ENCODE measurements at regions not wholly inside any gene's neighbourhood (a gene's known extent, or its start where the extent isn't known, plus 50 kb on each side); places are given as distances from the start of the nearest gene placed in this dataset.
"Not testable (repeated sequence)": the region's sequence is repeated elsewhere in the genome, so short reads cannot be mapped to it uniquely, and the experiment has no call there.

DNA sequence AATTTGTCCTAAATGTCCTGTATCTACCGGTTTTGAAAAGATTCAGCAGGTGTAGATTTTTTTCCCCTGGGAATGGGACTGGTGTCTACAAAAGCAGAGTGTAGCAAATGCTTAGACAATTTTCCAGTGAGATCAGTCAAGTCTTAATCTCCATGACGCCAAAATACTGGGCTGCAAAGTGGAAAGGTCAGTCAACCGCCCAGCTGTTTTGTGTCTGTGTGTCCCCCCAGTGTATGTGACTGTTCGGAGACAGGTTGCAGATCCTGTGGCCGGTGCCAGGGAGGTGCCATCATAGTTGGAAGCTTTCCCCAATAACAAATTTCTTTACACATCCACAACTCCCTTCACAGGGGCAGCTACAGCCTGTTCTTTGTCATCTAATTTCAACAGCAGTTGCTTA is 263.8 kb downstream of the ARHGAP12 start:
- Histone ChIP-seq H4K20me1 (ENCODE audit: low read length) (no peaks in the 10 kb centered on the region), H3F3A (ENCODE audit: low read length, unreplicated experiment) (no peaks in the 10 kb centered on the region), H3K9me2 (replicated peaks; ENCODE audit: low read length) (no peaks in the 10 kb centered on the region), H3K79me2 (ENCODE audit: low read length) (no peaks in the 10 kb centered on the region), H3K4me1 (ENCODE audit: insufficient read depth, low read length) (no peaks in the 10 kb centered on the region), H2AFZ (ENCODE audit: low read length) (no peak overlapping the region), H3K4me3 (ENCODE audit: low read length) (no peak overlapping the region), H3K36me3 (ENCODE audit: low read depth, low read length) (no peaks in the 10 kb centered on the region), H3K9me3 (ENCODE audit: low read length) (no peaks in the 10 kb centered on the region), H3K4me2 (ENCODE audit: low read length) (no peak overlapping the region), H3K27me3 (ENCODE audit: low read length) (no peaks in the 10 kb centered on the region), H3K27ac (ENCODE audit: low read length) (no peak overlapping the region), H3K9ac (ENCODE audit: low read length) (no peak overlapping the region)
- ATAC-seq (no peak), DNase-seq (no peak)
- no peak for TF ChIP-seq EZH2phosphoT487 (IDR thresholded peaks at IDR 0.05; ENCODE audit: borderline replicate concordance, low read length)
- no peak for TF ChIP-seq CTCF (conservative IDR thresholded peaks at IDR 0.05; ENCODE audit: low read depth, low read length)
- TF ChIP-seq EZH2 (IDR thresholded peaks at IDR 0.05; ENCODE audit: low read length, unreplicated experiment), result no peak
- ChIA-PET CTCF (no interaction called here), POLR2A (ENCODE audit: unreplicated experiment) (no interaction called here)
- intact Hi-C loops (cut with micrococcal nuclease), result no loop called here
- no TSS peak for BruUV-seq (replicated peaks)

- H3K9me2 ChIP-seq (replicated peaks; ENCODE audit: low read length); H3K36me3 ChIP-seq (ENCODE audit: low read depth, low read length); H3K27ac ChIP-seq (ENCODE audit: low read length); H3K27me3 ChIP-seq (ENCODE audit: low read length); H3K79me2 ChIP-seq (ENCODE audit: low read length); H3K4me3 ChIP-seq (ENCODE audit: low read length); BruUV-seq (replicated peaks); CTCF ChIA-PET; H3K9ac ChIP-seq (ENCODE audit: low read length); H3F3A ChIP-seq (ENCODE audit: low read length, unreplicated experiment); ATAC-seq; H3K4me2 ChIP-seq (ENCODE audit: low read length); H3K9me3 ChIP-seq (ENCODE audit: low read length); H3K4me1 ChIP-seq (ENCODE audit: insufficient read depth, low read length); POLR2A ChIA-PET (ENCODE audit: unreplicated experiment); H2AFZ ChIP-seq (ENCODE audit: low read length); DNase-seq; intact Hi-C loops (cut with micrococcal nuclease); H4K20me1 ChIP-seq (ENCODE audit: low read length): not testable (repeated sequence)
Observed at GRCh38 chr10:31664071-31664470, 264.6 kb downstream of the ARHGAP12 start.

GRCh38 chr10:31660300-31660699 is 268.3 kb downstream of the ARHGAP12 start:
- ChIA-PET CTCF (no interaction called here), POLR2A (ENCODE audit: unreplicated experiment) (no interaction called here)
- Histone ChIP-seq H2AFZ (ENCODE audit: low read length) (no peak overlapping the region), H3K4me1 (ENCODE audit: insufficient read depth, low read length) (no peaks in the 10 kb centered on the region), H4K20me1 (ENCODE audit: low read length) (no peaks in the 10 kb centered on the region), H3K79me2 (ENCODE audit: low read length) (no peaks in the 10 kb centered on the region), H3K27ac (ENCODE audit: low read length) (no peak overlapping the region), H3K9me3 (ENCODE audit: low read length) (no peaks in the 10 kb centered on the region), H3F3A (ENCODE audit: low read length, unreplicated experiment) (no peaks in the 10 kb centered on the region), H3K9ac (ENCODE audit: low read length) (no peak overlapping the region), H3K9me2 (replicated peaks; ENCODE audit: low read length) (no peaks in the 10 kb centered on the region), H3K36me3 (ENCODE audit: low read depth, low read length) (no peaks in the 10 kb centered on the region), H3K4me3 (ENCODE audit: low read length) (no peak overlapping the region), H3K4me2 (ENCODE audit: low read length) (no peak overlapping the region), H3K27me3 (ENCODE audit: low read length) (no peaks in the 10 kb centered on the region)
- intact Hi-C loops (cut with micrococcal nuclease), result no loop called here
- TF ChIP-seq CTCF (conservative IDR thresholded peaks at IDR 0.05; ENCODE audit: low read depth, low read length) (no peak), EZH2phosphoT487 (IDR thresholded peaks at IDR 0.05; ENCODE audit: borderline replicate concordance, low read length) (no peak), EZH2 (IDR thresholded peaks at IDR 0.05; ENCODE audit: low read length, unreplicated experiment) (no peak)
- BruUV-seq (replicated peaks), result no TSS peak
- DNase-seq (no peak), ATAC-seq (no peak)

Data from PC-3 (cell line).